ENCODE measurements at regions not wholly inside any gene's neighbourhood (a gene's known extent, or its start where the extent isn't known, plus 50 kb on each side); places are given as distances from the start of the nearest gene placed in this dataset.

GRCh38 chr7:23959821-23960220 lies 249.8 kb downstream of the STK31 start:
- H3K4me1 ChIP-seq: peaks cover 0 to 10% (median 4%) of the 10 kb centered on the region in 4 donors
- no peak overlapping the region for H3K4me3 ChIP-seq
- H3K27me3 ChIP-seq: no peaks in the 10 kb centered on the region
- H3K36me3 ChIP-seq: no peaks in the 10 kb centered on the region
- DNase-seq (no peak), ATAC-seq (no peak)
- H3K9me3 ChIP-seq: no peaks in the 10 kb centered on the region
- 64% methylated on average over 3 of the region's 3 CpGs for WGBS (ENCODE audit: insufficient coverage, low coverage, low lambda C conversion rate, missing lambda C conversion rate)
- intact Hi-C loops (cut with DNase I): no loop called here
- no peak for TF ChIP-seq POLR2A (IDR thresholded peaks at IDR 0.05)
- TF ChIP-seq CTCF (IDR thresholded peaks at IDR 0.05): no peak
- no peak overlapping the region for H3K27ac ChIP-seq

- Histone ChIP-seq H3K27me3 (no peaks in the 10 kb centered on the region), H3K9me3 (no peaks in the 10 kb centered on the region), H3K36me3 (no peaks in the 10 kb centered on the region), H3K4me1 (peaks cover 0 to 10% (median 4%) of the 10 kb centered on the region in 4 donors), H3K4me3 (no peak overlapping the region), H3K27ac (no peak overlapping the region)
- DNase-seq: no peak
- 66% methylated on average over 2 of the region's 2 CpGs for WGBS (ENCODE audit: insufficient coverage, low coverage, low lambda C conversion rate, missing lambda C conversion rate)
- intact Hi-C loops (cut with DNase I): no loop called here
- TF ChIP-seq CTCF (IDR thresholded peaks at IDR 0.05): no peak
- TF ChIP-seq POLR2A (IDR thresholded peaks at IDR 0.05): no peak
- ATAC-seq: no peak
Measured at GRCh38 chr7:23960361-23960760, 250.3 kb downstream of the STK31 start.

- WGBS (ENCODE audit: insufficient coverage, low coverage, low lambda C conversion rate, missing lambda C conversion rate): 56% methylated on average over 6 of the region's 8 CpGs
- Histone ChIP-seq H3K4me3 (no peak overlapping the region), H3K9me3 (no peaks in the 10 kb centered on the region), H3K4me1 (no peaks in the 10 kb centered on the region), H3K27ac (no peak overlapping the region), H3K36me3 (no peaks in the 10 kb centered on the region), H3K27me3 (no peaks in the 10 kb centered on the region)
- TF ChIP-seq CTCF (IDR thresholded peaks at IDR 0.05) (no peak), POLR2A (IDR thresholded peaks at IDR 0.05) (no peak)
- intact Hi-C loops (cut with DNase I): no loop called here
- no peak for DNase-seq
- peak in 1 of 4 donors; percentile 19 for ATAC-seq
Measured at GRCh38 chr7:23963461-23964165, 253.6 kb downstream of the STK31 start.

GRCh38 chr7:23964715-23965114 lies 254.7 kb downstream of the STK31 start:
- Histone ChIP-seq H3K9me3 (no peaks in the 10 kb centered on the region), H3K4me1 (no peaks in the 10 kb centered on the region), H3K4me3 (no peak overlapping the region), H3K27me3 (no peaks in the 10 kb centered on the region), H3K36me3 (no peaks in the 10 kb centered on the region), H3K27ac (no peak overlapping the region)
- WGBS (ENCODE audit: insufficient coverage, low coverage, low lambda C conversion rate, missing lambda C conversion rate): 79% methylated on average over 5 of the region's 7 CpGs
- ATAC-seq (no peak), DNase-seq (no peak)
- no peak for TF ChIP-seq POLR2A (IDR thresholded peaks at IDR 0.05)
- no peak for TF ChIP-seq CTCF (IDR thresholded peaks at IDR 0.05)
- intact Hi-C loops (cut with DNase I): no loop called here
